Osteoblast (primary cell): ENCODE measurements at regions not wholly inside any gene's neighbourhood (a gene's known extent, or its start where the extent isn't known, plus 50 kb on each side); places are given as distances from the start of the nearest gene placed in this dataset.

Experiments used
- DNase-seq: peaks from one replicate; pipeline ENCODE4 v3.0.0; 2011; ENCODE audit warnings: low spot score, mixed read lengths; ENCODE audit not compliant: insufficient read length; ENCODE audit errors: missing footprints
- H2AFZ ChIP-seq: 2 replicates; pipeline ENCODE4 v1.6.0; 2011; ENCODE audit warnings: mild to moderate bottlenecking, low read length
- H3K27ac ChIP-seq: 2 replicates; pipeline ENCODE4 v1.5.1; 2011; ENCODE audit warnings: mild to moderate bottlenecking, low read depth, low read length, moderate library complexity
- H3K27me3 ChIP-seq: 2 replicates; pipeline ENCODE4 v1.6.0; 2012; ENCODE audit warnings: mild to moderate bottlenecking, control low read depth, inconsistent platforms, low read length, moderate library complexity; ENCODE audit not compliant: insufficient read depth
- H3K36me3 ChIP-seq: 2 replicates; pipeline ENCODE4 v1.5.1; 2011; ENCODE audit warnings: mild to moderate bottlenecking, low read length, control low read depth, moderate library complexity; ENCODE audit not compliant: insufficient read depth
- H3K4me1 ChIP-seq: 2 replicates; pipeline ENCODE4 v1.5.1; 2011; ENCODE audit warnings: mild to moderate bottlenecking, low read length, control low read depth, moderate library complexity; ENCODE audit not compliant: insufficient read depth
- H3K4me2 ChIP-seq: 2 replicates; pipeline ENCODE4 v1.6.0; 2011; ENCODE audit warnings: mild to moderate bottlenecking, low read length; ENCODE audit not compliant: insufficient read depth
- H3K4me3 ChIP-seq: fragments of 200-600 bp; sonication (generic); 3 replicates; pipeline ENCODE4 v1.5.1; 2012; ENCODE audit warnings: mild to moderate bottlenecking, low read length, inconsistent platforms; ENCODE audit not compliant: insufficient read depth
- H3K79me2 ChIP-seq: 2 replicates; pipeline ENCODE4 v1.6.0; 2012; ENCODE audit warnings: mild to moderate bottlenecking, low read length, control low read depth, inconsistent platforms; ENCODE audit not compliant: insufficient read depth
- H3K9me3 ChIP-seq: 2 replicates; pipeline ENCODE4 v1.5.1; 2011; ENCODE audit warnings: low read depth, low read length, control low read depth
- H4K20me1 ChIP-seq: 2 replicates; pipeline ENCODE4 v1.6.0; 2012; ENCODE audit warnings: mild to moderate bottlenecking, low read length, control low read depth; ENCODE audit not compliant: insufficient read depth
- CTCF ChIP-seq: IDR thresholded peaks from 2 replicates; pipeline ENCODE4 v1.5.1; 2011; ENCODE audit warnings: mild to moderate bottlenecking, low read depth, low read length, moderate library complexity; ENCODE audit errors: extremely low read depth

- DNase-seq, result no peak
- no peaks in the 10 kb centered on the region for H3K4me1 ChIP-seq
- H3K9me3 ChIP-seq, result no peaks in the 10 kb centered on the region
- H3K4me2 ChIP-seq, result no peak overlapping the region
- H3K27ac ChIP-seq, result no peak overlapping the region
- no peaks in the 10 kb centered on the region for H3K36me3 ChIP-seq
- H3K4me3 ChIP-seq, result no peak overlapping the region
- no peak overlapping the region for H2AFZ ChIP-seq
- no peaks in the 10 kb centered on the region for H3K79me2 ChIP-seq
- H3K27me3 ChIP-seq, result peaks cover 46% of the 10 kb centered on the region
- no peaks in the 10 kb centered on the region for H4K20me1 ChIP-seq
- TF ChIP-seq CTCF, result no peak
These were observed 137.3 kb upstream of the TMTC4 start for GRCh38 chr13:100811928-100812327.

DNA sequence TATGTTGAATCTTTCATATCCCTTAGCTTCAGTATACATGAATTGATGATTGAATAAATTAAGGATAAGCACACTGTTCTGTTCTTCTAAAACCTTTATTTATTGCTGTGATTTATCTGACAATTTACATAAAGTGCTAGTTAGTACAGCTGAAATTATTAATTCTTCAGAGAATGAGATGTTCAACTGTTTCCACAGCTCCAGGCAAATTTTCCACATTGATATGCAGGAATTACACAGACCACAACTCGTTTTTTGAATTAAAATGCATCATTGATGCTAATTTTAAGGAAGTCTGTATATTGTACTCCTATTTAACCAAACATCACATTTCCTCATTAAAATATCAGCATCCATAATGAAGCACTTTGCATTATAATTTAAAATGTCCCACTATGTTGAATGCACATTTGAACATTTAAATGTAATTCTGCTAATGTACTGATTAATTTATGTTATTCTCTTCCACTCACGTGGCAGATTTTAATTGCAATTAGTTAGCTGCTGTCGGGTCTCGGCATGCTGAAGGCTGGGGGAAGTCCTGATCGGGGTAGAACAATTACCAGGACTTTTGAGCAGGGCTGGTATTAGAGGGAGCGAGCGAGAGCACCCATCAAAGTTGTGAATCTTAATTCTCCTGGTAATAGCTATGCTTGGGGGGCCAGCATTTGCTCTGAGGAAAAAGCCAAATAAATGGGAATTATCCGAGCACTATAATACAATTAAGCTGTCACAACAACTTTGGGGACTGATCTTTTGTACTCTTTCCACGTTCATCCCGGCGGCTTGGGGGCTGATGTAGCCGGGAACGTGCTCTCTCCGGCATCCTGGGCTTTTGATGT is 136.7 kb upstream of the TMTC4 start:
- H3K36me3 ChIP-seq, result no peaks in the 10 kb centered on the region
- H2AFZ ChIP-seq, result no peak overlapping the region
- H3K4me2 ChIP-seq, result no peak overlapping the region
- no peak overlapping the region for H3K27ac ChIP-seq
- no peaks in the 10 kb centered on the region for H4K20me1 ChIP-seq
- no peaks in the 10 kb centered on the region for H3K9me3 ChIP-seq
- DNase-seq, result no peak
- TF ChIP-seq CTCF, result no peak
- H3K4me3 ChIP-seq, result no peak overlapping the region
- H3K27me3 ChIP-seq, result peaks cover 49% of the 10 kb centered on the region
- no peaks in the 10 kb centered on the region for H3K79me2 ChIP-seq
- no peaks in the 10 kb centered on the region for H3K4me1 ChIP-seq

GRCh38 chr13:100810481-100810880 is 135.9 kb upstream of the TMTC4 start:
- Histone ChIP-seq H3K4me3 (no peak overlapping the region), H3K9me3 (no peaks in the 10 kb centered on the region), H2AFZ (no peak overlapping the region), H3K27me3 (peaks cover 53% of the 10 kb centered on the region), H3K4me1 (no peaks in the 10 kb centered on the region), H3K4me2 (no peak overlapping the region), H4K20me1 (no peaks in the 10 kb centered on the region), H3K79me2 (no peaks in the 10 kb centered on the region), H3K27ac (no peak overlapping the region), H3K36me3 (no peaks in the 10 kb centered on the region)
- no peak for DNase-seq
- TF ChIP-seq CTCF, result no peak

DNA sequence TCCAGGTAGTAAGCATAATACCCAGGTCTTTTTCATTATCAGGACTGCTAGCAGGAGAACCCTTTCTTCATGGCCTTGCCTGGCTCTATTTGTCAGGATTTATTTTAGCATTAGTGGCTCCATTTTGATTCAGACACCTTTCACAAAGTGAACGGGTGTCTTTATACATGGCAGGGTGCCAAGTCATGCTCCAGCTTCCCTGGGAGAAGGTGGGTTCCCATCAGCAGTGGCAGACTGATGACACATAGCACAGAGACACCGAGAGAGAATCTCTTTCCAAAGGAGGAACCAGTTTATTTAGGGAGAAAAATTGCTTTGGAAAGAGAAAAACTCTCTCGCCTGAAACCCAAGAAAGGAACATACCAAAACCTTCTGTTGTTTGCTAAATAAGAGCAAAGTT is 135.3 kb upstream of the TMTC4 start:
- Histone ChIP-seq H4K20me1 (no peaks in the 10 kb centered on the region), H3K27me3 (peaks cover 53% of the 10 kb centered on the region), H3K4me2 (no peak overlapping the region), H3K36me3 (no peaks in the 10 kb centered on the region), H3K9me3 (no peaks in the 10 kb centered on the region), H3K4me1 (no peaks in the 10 kb centered on the region), H3K79me2 (no peaks in the 10 kb centered on the region), H3K4me3 (no peak overlapping the region), H3K27ac (no peak overlapping the region), H2AFZ (no peak overlapping the region)
- TF ChIP-seq CTCF, result no peak
- no peak for DNase-seq
